Panc1 (cell line): ENCODE measurements at regions not wholly inside any gene's neighbourhood (a gene's known extent, or its start where the extent isn't known, plus 50 kb on each side); places are given as distances from the start of the nearest gene placed in this dataset.

Experiments
- ATAC-seq: fragments of 200-7000 bp; cut with Tn5 transposase; 2 replicates; pipeline ENCODE4 v1.9.1; 2020; ENCODE audit warnings: mild to moderate bottlenecking, moderate library complexity
- BruUV-seq: library from RNA; stranded (reverse); fragments of 400-500 nt; replicated peaks from 2 replicates; lab custom pipeline; 2021; lab: Mats Ljungman, UMichigan
- CTCF ChIA-PET: fragments of 300-600 bp; sonication (Branson Sonifier 250); formaldehyde crosslinking; loops from one replicate; lab custom pipeline; 2022; ENCODE audit warnings: antibody characterized with exemption; lab: Charles Lee
- POLR2A ChIA-PET: fragments of 300-600 bp; sonication (Branson Sonifier 250); formaldehyde crosslinking; loops from one replicate; lab custom pipeline; 2022; ENCODE audit warnings: antibody characterized with exemption; lab: Charles Lee
- DNase-seq: peaks from one replicate; pipeline ENCODE4 v3.0.0-alpha.2; 2010; ENCODE audit warnings: low read depth, low spot score
- H3K27ac ChIP-seq: 2 replicates; pipeline ENCODE4 v1.5.1; 2011; ENCODE audit warnings: mild to moderate bottlenecking, low read length, inconsistent platforms
- H3K27me3 ChIP-seq: fragments of 200-500 bp; sonication (Bioruptor generic); 2 replicates; pipeline ENCODE4 v1.6.0; 2014; ENCODE audit warnings: low read length, inconsistent platforms; ENCODE audit not compliant: control insufficient read depth, insufficient read depth
- H3K36me3 ChIP-seq: fragments of 200-500 bp; sonication (Bioruptor generic); 2 replicates; pipeline ENCODE4 v1.5.1; 2014; ENCODE audit warnings: inconsistent platforms, mild to moderate bottlenecking, low read length, moderate library complexity; ENCODE audit not compliant: control insufficient read depth, insufficient read depth
- H3K4me1 ChIP-seq: 2 replicates; pipeline ENCODE4 v1.5.1; 2011; ENCODE audit warnings: inconsistent platforms, mild to moderate bottlenecking, low read length, moderate library complexity; ENCODE audit not compliant: control insufficient read depth, insufficient read depth
- H3K4me3 ChIP-seq, 2 experiments: 2 replicates each; pipeline ENCODE4 v1.5.1; 2011 to 2012; ENCODE audit warnings: low read depth in 2 of 2, low read length in 2 of 2, mild to moderate bottlenecking in 2 of 2, inconsistent platforms in 1 of 2, moderate library complexity in 1 of 2
- H3K9me3 ChIP-seq: fragments of 200-500 bp; sonication (Bioruptor generic); 2 replicates; pipeline ENCODE4 v1.5.1; 2014; ENCODE audit warnings: low read depth, mild to moderate bottlenecking, inconsistent platforms, low read length, moderate library complexity; ENCODE audit not compliant: control insufficient read depth, insufficient read depth
- POLR2AphosphoS5 ChIP-seq: IDR thresholded peaks from 2 replicates; pipeline ENCODE4 v1.6.1; 2012; ENCODE audit warnings: mild to moderate bottlenecking, low read depth, low read length, moderate library complexity
- REST ChIP-seq, 2 experiments: IDR thresholded peaks; 2 replicates each; pipeline ENCODE4 v1.6.1; 2011 to 2012; ENCODE audit warnings: low read depth in 2 of 2, control low read depth in 1 of 2, low read length in 1 of 2, mild to moderate bottlenecking in 1 of 2, moderate library complexity in 1 of 2; ENCODE audit not compliant: insufficient read depth in 1 of 2
- SIN3A ChIP-seq: IDR thresholded peaks from 2 replicates; pipeline ENCODE4 v1.6.1; 2012; ENCODE audit warnings: low read depth, mild to moderate bottlenecking, low read length, moderate library complexity, borderline replicate concordance; ENCODE audit not compliant: insufficient read depth
- TCF7L2 ChIP-seq: IDR thresholded peaks from 2 replicates; pipeline ENCODE4 v1.6.1; 2011; ENCODE audit warnings: mild to moderate bottlenecking, low read depth, low read length, inconsistent platforms
- in situ Hi-C: cut with HindIII; loops from 2 replicates; pipeline ENCODE4 v1.10.0; 2016; ENCODE audit warnings: low sequenced_read_pairs, low pct_unique_long_range_greater_than_20kb
- intact Hi-C: fragments of 100-400 bp; cut with micrococcal nuclease; formaldehyde crosslinking; loops from one replicate; pipeline ENCODE4 v1.10.0; 2022; ENCODE audit not compliant: unreplicated experiment
- TF ChIP-seq, protein P1 (sequence below): fragments of 450-650 bp; IDR thresholded peaks from 2 replicates; pipeline ENCODE4 v1.5.1; 2017; ENCODE audit warnings: mild to moderate bottlenecking

DNA sequence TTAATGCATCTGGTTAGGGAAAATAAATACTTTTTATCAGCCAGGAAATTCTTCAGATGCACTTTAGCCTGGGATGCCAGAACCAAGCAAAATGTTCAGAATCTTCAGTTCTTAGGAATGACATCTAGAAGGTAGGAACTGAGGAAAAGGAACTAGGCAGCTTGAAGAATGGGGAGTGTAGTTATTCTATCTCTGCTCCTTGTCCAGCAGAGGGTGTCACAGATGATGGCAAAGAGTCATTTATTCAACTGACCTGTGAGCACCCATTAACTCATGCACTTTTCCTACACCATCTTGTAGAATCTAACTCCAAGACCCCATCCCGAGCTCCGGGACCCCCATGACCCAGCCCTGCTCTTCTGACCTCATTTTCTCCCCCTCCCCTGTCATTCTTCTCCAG, 122.1 kb upstream of the ISX start:
- no peak for ATAC-seq
- Histone ChIP-seq H3K27me3 (no peaks in the 10 kb centered on the region), H3K4me3 (no peak overlapping the region), H3K4me1 (no peaks in the 10 kb centered on the region), H3K27ac (no peak overlapping the region), H3K36me3 (no peaks in the 10 kb centered on the region), H3K9me3 (no peaks in the 10 kb centered on the region)
- ChIA-PET POLR2A (no interaction called here), CTCF (interaction anchor here (0.5 kb wide), 1 partner anchor 358 kb away, joined by 3 read pairs; no protein-coding TSS in a partner anchor)
- DNase-seq: no peak
- TF ChIP-seq POLR2AphosphoS5 (no peak), REST (IDR thresholded peaks at IDR 0.05; ENCODE audit: insufficient read depth in 1 of 2, low read depth in 2 of 2, low read length in 1 of 2) (no peak), SIN3A (no peak), TCF7L2 (no peak)
- TF ChIP-seq, protein P1, sequence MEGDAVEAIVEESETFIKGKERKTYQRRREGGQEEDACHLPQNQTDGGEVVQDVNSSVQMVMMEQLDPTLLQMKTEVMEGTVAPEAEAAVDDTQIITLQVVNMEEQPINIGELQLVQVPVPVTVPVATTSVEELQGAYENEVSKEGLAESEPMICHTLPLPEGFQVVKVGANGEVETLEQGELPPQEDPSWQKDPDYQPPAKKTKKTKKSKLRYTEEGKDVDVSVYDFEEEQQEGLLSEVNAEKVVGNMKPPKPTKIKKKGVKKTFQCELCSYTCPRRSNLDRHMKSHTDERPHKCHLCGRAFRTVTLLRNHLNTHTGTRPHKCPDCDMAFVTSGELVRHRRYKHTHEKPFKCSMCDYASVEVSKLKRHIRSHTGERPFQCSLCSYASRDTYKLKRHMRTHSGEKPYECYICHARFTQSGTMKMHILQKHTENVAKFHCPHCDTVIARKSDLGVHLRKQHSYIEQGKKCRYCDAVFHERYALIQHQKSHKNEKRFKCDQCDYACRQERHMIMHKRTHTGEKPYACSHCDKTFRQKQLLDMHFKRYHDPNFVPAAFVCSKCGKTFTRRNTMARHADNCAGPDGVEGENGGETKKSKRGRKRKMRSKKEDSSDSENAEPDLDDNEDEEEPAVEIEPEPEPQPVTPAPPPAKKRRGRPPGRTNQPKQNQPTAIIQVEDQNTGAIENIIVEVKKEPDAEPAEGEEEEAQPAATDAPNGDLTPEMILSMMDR: no peak; the same call in 1 of the 2 replicates
- intact Hi-C loops: no loop called here
- in situ Hi-C loops: no loop called here
- no TSS peak for BruUV-seq

DNA sequence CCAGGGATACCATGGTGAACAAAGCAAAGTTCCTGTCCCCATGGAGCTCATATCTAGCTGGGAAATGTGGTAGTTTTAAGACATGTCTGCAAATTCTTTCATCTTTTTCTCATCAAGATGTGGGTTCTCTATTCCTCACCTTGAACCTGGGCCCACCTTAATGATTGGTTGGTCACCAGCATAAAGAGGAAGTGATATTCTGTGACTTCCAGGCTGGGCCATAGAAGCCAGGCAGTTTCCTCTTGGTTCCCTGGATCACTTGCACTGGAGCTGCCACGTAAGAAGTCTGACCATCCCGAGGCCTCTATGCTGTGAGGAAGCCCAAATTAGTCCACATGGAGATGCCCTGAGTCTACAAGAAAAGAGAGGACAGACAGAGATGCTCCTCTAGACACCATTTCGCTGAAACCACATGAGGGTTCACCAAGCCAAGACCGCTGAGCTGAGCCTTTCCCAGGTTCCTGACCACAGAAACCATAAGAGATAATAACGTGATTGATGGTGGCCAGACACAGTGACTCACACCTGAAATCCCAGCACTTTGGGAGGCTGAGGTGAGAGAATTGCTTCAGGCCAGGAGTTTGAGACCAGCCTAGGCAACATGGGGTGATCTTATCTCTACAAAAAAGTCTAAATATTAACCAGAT, 119.5 kb upstream of the ISX start:
- in situ Hi-C loops (no loop called here), intact Hi-C loops (no loop called here)
- Histone ChIP-seq H3K36me3 (no peaks in the 10 kb centered on the region), H3K27me3 (no peaks in the 10 kb centered on the region), H3K4me3 (no peak overlapping the region), H3K4me1 (no peaks in the 10 kb centered on the region), H3K9me3 (no peaks in the 10 kb centered on the region), H3K27ac (no peak overlapping the region)
- TF ChIP-seq, protein P1: no peak
- no peak for TF ChIP-seq REST (IDR thresholded peaks at IDR 0.05; ENCODE audit: insufficient read depth in 1 of 2, low read depth in 2 of 2, low read length in 1 of 2)
- no peak for TF ChIP-seq POLR2AphosphoS5
- no peak for TF ChIP-seq TCF7L2
- no peak for TF ChIP-seq SIN3A
- DNase-seq (no peak), ATAC-seq (no peak)
- no TSS peak for BruUV-seq
- ChIA-PET POLR2A (interaction anchor here (0.7 kb wide), 1 partner anchor 1024 kb away, joined by 7 read pairs; no protein-coding TSS in a partner anchor), CTCF (no interaction called here)
